ENCODE measurements at regions not wholly inside any gene's neighbourhood (a gene's known extent, or its start where the extent isn't known, plus 50 kb on each side); places are given as distances from the start of the nearest gene placed in this dataset.
"Not testable (repeated sequence)": the region's sequence is repeated elsewhere in the genome, so short reads cannot be mapped to it uniquely, and the experiment has no call there.

GRCh38 chr2:174697255-174697654, 67.0 kb downstream of the CHRNA1 start:
- peak; percentile 87 for DNase-seq (ENCODE audit: low spot score)

DNA sequence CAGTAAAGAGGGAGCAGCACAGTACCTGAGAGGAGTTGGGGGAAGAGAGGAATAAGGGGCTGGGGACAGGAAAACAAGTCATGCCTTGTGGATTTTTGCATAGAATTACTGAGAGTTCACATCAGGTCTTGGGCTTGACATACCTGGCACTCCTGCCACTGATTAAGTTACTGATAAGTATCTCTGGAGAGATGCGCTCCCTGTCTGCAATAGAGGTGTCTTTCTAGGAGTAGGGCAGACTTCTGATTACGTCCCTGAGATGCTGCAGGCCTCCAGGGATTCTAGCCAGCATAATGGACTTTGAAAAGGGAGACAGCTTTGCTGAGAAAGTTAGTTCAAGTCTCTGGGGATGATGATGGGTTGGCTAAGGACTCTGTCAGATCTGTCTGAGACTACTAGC, 69.4 kb downstream of the CHRNA1 start:
- no peak for DNase-seq (ENCODE audit: low spot score)

DNA sequence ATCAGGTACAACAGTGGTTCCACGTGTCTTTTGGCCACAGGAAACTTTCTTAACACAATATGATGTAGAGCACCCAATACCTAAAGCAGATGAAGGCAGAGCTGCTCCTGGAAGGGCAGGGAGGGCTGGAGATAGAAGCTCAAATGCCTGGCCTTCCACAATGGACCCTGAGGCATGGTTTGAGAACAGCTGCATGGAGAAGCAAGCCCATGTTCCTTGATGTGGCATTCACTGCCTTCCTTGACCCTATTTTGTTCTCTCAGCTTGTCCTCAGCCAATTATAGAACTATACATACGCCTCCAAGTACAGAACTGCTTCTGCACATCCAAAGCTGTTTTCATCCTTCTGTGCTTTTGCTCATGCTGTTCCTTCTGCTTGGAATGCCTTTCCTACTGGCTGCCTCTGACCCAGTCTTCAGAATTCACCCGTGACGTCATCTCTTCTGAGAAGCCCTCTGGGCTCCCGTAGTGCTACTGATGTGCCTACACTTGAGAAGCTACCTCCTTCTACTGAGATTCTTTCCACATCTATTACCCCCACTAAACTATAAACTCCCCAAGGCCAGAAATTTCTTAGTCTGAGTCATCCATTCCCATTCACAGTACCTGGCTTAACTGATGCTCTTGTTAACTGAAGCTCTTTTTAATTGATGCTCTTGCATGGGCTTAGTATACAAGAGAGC, 69.9 kb downstream of the CHRNA1 start:
- DNase-seq (ENCODE audit: low spot score): no peak

GRCh38 chr2:174693344-174693743, 70.9 kb downstream of the CHRNA1 start:
- no peak for DNase-seq (ENCODE audit: low spot score)

DNA sequence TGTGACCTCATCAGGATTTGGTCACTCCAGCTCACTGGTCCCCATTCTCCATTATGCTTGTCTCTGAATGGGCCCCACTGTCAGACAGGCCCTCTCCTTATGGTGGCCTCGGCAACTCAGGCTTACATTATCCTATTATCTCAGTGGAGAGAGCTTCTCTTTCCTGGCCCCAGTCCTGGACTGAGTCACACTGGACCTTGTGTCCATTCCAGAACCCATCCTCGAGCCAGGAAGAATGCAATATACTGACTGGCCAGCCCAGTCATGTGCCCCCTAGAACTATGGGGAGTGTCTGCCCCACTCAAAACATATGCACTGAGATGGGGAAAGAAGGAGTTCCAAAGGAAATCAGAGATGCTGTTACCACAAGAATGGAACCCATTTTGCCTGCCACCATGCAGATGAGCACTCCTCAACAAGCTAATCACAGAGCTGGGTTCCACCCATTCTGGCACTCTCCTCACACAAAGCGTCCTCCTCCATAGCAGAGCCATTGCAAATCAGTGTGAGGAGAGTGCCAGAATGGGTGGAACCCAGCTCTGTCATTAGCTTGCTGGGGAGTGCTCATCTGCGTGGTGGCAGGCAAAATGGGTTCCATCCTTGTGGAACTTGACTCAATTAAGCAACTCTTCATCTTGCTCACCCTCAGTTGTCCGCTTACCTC, 71.9 kb downstream of the CHRNA1 start:
- DNase-seq (ENCODE audit: low spot score): peak; percentile 60

GRCh38 chr2:174691201-174691779, 73.0 kb downstream of the CHRNA1 start:
- no peak for DNase-seq (ENCODE audit: low spot score)

GRCh38 chr2:174690026-174690425, 74.2 kb downstream of the CHRNA1 start:
- no peak for DNase-seq (ENCODE audit: low spot score)

DNA sequence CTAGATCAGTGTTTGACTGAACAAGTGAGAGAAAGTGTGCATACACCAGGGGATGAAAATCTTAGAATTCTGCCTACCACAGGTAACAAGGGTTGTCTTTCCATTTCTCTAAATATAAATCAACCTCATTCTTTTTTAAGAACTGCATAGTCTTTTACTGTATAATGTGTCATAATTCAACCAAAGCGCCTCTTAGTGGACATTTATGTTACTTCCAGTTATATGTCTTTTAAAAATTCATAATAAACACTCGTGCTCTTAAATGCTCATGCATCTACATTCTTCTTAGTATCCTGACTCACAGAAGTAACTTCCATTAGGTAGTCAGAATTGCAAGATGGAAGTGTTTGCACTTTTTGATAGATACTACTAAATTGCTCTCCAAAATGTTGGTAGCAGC, 76.2 kb downstream of the CHRNA1 start:
- DNase-seq (ENCODE audit: low spot score): peak; percentile 31

DNA sequence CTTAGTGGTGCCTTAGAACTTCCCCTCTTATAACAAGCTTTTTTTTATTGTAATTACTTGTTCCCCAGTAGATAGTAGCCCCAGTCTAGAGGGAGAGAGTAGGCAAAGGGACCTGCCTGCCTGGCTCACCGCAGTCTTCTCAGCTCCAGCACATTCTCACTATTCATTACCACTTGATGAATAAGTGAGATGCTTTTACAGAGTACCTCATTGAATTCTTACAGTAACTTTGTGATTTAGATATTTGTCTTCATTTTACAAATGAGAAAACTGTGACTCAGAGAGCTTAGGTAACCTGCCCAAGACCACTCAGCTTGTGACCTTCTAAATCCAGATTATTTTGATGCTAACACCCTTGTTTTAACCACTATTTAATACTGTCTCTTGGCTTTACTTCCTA, 77.8 kb downstream of the CHRNA1 start:
- no peak for DNase-seq (ENCODE audit: low spot score)

- peak; percentile 67 for DNase-seq (ENCODE audit: low spot score)
Observed at GRCh38 chr2:174683392-174683759, 80.9 kb downstream of the CHRNA1 start.

DNA sequence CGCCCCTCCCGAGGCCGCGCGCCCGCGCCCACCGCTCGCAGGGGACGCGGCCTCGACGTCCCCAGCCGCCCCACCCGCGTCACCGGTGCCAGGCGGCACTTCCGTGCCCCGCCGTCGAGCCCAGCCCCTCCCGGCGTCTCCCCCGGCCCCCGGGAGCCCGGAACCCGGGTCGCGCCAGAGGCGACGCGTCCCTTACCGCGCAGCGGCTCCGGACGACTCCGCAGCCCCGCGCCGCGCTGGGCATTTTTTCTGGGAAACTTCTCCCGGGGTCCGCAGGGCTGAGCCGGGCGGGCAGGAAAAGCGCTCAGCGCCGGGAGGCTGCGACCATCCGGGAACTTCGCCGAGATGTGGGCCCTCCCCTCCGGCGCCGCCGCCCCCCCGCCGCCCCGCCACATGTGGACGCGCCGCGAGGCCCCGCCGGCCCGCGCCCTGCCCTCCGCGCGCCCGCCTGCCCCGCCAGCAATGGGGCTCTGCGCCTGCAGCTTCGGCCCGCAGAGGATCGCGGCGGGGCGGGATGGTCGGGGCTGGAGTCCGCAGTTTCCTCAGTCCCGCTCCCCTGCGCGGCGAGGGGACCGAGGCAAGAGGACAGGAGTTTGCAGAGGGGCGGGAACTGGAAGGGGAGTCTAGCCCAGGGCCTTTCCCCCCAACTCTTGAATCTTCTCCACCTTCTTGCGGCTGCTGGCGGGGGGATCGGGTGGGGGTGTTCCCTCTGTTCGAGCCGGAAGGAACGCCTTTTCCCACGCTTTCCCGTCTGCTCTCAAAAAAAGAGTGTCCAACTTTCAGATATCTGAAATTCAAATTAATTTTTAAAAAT, 81.5 kb downstream of the CHRNA1 start:
- DNase-seq (ENCODE audit: low spot score): peak; percentile 95

DNA sequence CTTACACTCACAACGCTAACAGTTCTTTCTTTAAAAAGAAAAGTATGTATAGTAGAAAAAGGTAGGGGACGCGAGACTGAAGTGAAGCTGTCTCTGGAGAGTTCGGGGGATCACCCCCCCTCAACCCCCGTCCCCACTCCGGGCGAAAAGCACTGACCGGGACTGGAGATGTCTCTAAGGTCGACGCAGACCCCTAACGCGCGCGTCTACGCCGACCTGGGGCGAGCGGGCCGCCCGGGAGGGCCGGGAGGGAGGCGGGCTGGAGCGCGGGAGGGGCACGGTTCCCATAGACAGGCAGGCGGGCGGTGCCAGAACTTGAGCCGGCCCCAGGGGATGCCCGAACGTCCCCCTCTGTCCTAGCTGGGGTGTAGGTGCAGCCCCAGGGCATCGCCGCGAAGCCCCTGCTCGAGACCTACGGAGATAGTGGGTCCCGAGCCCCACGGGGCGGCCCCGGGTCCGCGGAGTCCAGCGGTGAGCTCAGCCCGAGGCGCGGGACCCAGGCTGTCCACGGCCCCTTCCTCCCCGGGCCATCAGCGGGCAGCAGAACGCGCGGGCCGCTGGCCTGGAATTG, 82.2 kb downstream of the CHRNA1 start:
- DNase-seq (ENCODE audit: low spot score): peak; percentile 82

DNA sequence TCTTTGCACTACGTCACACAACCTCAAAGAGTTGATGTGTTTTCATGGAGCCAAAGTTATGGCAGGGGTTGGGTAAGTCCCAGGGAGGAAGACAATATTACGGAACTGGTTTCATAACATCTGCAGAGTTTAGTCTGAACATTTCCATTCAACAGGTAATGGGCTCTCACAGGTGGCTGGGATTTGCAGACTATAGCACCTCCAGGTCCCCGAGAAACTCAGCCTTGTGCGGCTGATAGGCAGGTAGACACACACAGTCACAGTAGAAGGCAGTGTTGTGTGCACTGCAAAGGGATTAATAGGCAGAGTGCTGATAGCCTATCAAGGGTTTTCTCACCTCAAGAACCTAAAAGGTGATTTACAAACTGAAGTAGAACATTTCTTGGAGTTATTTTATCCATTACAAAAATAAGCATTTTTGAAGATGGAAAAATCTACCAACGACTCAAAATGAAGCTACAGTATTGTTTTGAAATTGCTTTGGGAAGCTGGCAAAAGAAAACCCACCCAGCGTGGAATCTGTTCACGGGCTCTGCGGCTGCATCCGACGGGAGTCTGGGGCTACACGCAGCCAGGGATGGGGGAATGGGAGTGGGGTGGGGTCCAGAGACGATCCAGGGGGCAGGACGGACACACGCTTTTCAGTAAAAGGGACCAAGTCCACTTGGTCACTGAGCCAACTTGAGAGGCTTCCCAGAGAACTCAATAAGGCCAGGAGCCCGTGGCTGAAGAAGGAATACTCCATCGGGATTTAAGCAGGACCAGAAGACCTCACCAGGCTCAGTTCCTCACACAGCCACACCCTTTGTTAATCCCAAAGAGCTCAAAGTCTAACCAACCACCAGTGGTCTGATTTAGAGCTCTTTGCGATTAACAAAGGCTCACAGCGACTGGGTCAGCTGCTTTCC, 82.9 kb downstream of the CHRNA1 start:
- DNase-seq (ENCODE audit: low spot score): peak; percentile 60

DNA sequence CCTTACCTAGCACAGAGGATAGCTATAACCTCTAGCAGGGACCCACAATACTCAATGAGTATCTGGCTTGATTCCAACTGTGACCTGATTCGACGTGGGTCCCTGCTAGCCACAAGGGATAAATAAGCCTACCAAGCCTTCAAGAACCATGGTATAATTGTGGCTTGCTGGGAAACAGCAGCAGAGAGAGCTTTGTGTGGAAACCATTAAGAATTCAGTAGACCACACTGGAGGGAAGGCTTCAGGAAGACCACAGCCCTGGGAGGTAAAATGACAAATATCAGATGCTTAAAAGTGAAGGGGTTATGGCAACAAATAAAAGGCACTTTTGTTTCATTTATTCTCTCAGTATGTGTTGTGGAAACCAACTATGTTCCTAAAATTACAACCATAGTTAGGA, 82.6 kb upstream of the WIPF1 start:
- DNase-seq (ENCODE audit: low spot score): no peak

DNA sequence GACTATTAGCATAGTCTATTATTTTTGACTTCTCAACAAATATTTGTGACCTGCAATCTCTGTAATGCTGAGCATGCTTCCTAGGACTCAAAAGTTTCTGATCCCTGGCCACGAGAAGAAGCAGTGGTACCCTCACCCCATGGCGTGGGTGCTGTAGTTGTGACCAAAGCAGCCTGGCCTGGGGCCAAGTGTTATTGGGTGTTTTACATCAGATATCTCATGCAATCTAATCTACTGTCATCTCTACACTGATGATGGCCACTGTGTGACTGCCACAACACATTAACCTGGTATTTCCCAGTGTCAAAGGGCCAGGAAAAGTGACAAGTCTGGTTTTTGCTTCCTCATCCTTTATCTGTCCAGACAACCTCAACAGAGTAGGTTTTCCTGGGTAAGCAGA, 80.8 kb upstream of the WIPF1 start:
- no peak for DNase-seq (ENCODE audit: low spot score)

DNA sequence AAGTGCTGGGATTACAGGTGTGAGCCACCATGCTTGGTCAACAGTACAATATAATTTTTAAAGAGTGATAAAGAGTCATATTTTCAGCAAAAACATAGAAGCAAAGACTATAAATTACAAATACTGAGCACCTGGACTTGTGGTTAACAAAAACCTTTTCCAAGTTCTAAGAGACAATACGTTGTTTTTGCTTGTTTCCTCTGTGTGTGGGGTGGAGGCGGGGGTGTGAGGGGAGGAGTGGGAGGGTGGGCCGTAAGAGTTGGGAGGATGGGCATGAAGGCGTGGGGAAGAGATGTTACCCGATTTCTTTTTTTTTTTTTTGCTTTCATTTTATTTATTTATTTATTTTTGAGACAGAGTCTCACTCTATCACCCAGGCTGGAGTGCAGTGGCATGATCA, 78.0 kb upstream of the WIPF1 start:
- no peak for DNase-seq (ENCODE audit: low spot score)

DNA sequence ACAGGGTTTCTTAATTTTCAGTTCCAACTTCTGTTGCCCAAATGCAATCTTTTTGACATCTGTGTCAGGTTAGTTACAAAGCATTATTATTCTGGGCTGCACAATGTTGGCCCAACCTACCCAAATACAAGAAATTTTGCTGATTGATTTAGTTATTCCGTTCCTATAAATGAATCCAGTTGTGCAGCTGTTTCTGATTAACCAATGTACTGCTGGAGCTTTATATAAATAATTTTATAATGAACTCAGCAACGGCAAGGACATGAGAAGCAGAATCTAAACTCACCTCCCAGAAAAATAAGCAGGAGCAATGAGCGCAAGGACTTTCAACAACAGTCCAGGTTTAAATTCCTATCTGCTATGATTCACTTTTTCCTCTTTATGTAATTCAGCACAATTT, 76.3 kb upstream of the WIPF1 start:
- DNase-seq (ENCODE audit: low spot score): peak; percentile 35

- no peak for DNase-seq (ENCODE audit: low spot score)
Observed at GRCh38 chr2:174673440-174673839, 75.8 kb upstream of the WIPF1 start.

DNA sequence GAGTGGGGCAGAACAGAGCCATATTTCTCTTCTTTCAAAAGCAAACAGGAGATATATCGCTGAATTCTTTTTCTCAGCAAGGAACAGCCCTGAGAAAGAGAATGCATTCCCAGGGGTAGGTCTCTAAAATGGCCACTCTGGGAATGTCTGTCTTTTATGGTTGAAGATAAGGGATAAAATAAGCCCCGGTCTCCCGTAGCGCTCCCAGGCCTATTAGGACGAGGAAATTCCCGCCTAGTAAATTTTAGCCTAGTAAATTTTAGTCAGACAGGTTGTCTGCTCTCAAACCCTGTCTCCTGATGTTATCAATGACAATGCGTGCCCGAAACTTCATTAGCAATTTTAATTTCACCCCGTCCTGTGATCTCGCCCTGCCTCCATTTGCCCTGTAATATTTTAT, 73.9 kb upstream of the WIPF1 start:
- not testable (repeated sequence) for DNase-seq (ENCODE audit: low spot score)

- DNase-seq (ENCODE audit: low spot score): no peak
Observed at GRCh38 chr2:174670446-174670845, 72.8 kb upstream of the WIPF1 start.

DNA sequence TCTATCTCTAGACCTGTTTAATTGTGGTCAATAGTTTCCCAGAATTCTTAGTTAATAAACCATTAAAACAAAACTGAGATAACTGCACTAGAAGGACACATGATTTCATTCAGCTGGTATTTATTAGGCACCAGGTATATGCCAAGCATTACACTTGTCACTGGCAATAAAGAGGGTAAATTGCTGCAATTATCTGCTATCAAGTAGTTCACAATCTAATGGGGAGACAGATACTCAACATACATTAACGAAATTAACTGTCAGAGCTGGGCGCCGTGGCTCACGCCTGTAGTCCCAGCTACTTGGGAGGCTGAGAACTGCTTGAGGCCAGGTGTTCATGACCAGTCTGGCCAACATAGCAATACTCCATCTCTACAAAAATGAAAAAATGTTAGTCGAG, 71.7 kb upstream of the WIPF1 start:
- DNase-seq (ENCODE audit: low spot score): no peak

Measured in GM03348 (cell line).